GM13977 (cell line): ENCODE measurements at regions not wholly inside any gene's neighbourhood (a gene's known extent, or its start where the extent isn't known, plus 50 kb on each side); places are given as distances from the start of the nearest gene placed in this dataset.

ENCODE experiments used
- DNase-seq: peaks from one replicate; pipeline ENCODE4 v3.0.0; 2012; ENCODE audit warnings: low spot score
- CTCF ChIP-seq: IDR thresholded peaks from 2 replicates; pipeline ENCODE4 v1.5.1; 2012; ENCODE audit warnings: mild to moderate bottlenecking, control low read depth; ENCODE audit not compliant: insufficient read depth; ENCODE audit errors: extremely low read depth, missing control alignments
- in situ Hi-C: fragments of 300-500 bp; cut with MboI; formaldehyde crosslinking; loops from one replicate; pipeline ENCODE4 v1.12.0; 2022; ENCODE audit warnings: low sequenced_read_pairs, low pct_unique_long_range_greater_than_20kb, mixed read lengths, inconsistent platforms; ENCODE audit not compliant: unreplicated experiment

- no peak for TF ChIP-seq CTCF
- in situ Hi-C loops = no loop called here
Observed at GRCh38 chr5:159467666-159468065, 137.4 kb upstream of the IL12B start.

DNA sequence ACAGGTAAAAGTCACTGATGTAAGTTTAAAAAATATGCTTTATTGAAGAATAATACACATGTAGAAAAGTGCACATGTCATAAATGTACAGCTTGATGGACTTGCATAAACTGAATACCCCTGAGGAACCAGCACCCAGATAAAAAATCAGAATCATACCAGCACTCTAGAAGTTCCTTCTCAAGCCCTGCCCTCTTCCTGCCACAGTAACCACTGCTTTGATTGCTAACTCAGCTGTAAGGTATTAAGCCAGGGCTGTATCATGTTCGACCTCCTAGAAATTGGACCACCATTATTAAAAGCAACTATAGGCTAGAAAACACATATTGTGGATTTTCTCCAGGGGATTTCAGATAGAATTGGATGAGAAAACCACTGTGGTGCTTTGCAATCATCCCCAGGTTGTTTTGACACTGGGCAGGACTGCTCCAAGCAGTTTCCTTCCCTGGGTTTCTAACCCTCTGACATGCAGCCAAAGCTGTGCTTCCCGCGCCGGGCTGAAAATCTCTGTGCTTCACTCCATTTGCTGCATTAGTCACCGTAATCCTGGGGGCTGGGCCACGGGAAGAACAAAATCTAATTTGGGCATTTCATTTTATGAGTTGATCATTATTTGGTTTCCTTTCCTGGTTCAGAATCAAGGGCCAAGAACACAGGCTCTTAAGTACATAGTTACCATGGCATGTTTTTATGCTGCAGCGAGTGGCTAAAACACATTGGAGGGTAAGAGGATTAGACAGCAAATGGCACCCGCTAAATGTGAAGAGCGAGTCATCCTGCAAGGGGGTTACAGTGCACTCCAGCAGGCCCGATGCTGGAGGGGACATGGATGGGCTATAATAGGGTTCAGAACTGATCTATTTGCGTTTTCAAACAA lies 139.4 kb upstream of the IL12B start:
- no peak for DNase-seq
- in situ Hi-C loops = no loop called here
- no peak for TF ChIP-seq CTCF

More at GRCh38 chr5:159467666-159468065, 137.4 kb upstream of the IL12B start:
- no peak for DNase-seq

DNA sequence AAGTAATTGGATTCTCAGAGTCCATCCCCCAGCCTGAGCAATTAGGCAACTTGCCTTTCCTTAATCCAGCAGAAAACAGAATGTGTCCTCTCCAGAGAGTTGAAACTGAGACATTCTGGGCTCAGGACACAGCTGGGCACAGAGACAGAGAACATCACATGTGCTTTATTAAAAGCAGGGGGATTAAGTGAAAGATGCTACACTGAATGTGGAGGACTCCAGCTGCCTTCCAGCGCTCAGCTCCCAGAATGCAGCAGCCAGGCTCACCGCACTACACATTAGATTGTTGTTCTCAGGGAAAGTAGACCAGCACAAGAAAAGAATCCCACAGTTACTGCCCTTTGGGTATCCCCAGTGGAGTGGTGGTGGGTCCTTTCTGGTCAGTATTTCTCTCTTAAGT lies 141.6 kb upstream of the IL12B start:
- TF ChIP-seq CTCF = no peak
- DNase-seq = no peak

GRCh38 chr5:159475026-159475425 lies 144.7 kb upstream of the IL12B start:
- DNase-seq = no peak
- in situ Hi-C loops = no loop called here
- TF ChIP-seq CTCF = no peak

More for the DNA sequence above, 141.6 kb upstream of the IL12B start:
- in situ Hi-C loops = no loop called here

GRCh38 chr5:159478950-159479349 lies 148.7 kb upstream of the IL12B start:
- DNase-seq = no peak
- TF ChIP-seq CTCF = no peak
- in situ Hi-C loops = no loop called here

DNA sequence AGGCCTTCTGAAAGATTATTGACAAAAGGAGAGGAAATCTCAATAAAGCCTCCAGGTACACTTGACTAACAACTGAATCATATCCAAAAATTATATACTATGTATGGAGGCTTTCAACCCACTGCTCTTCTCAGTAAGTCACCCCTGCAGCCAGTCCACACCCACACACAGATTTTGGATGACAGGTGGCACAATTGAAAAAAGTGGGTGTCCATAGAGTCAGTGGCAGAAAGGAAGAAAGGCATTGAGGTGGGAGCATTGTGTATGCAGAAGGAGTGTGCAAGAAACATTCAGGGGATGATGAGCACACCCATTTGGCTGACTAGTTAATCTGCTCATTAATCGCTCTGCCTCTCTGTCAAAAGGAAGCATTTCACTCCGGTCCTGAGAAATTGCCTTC lies 150.6 kb upstream of the IL12B start:
- no peak for DNase-seq
- no peak for TF ChIP-seq CTCF
- in situ Hi-C loops = no loop called here
